ENCODE measurements at regions not wholly inside any gene's neighbourhood (a gene's known extent, or its start where the extent isn't known, plus 50 kb on each side); places are given as distances from the start of the nearest gene placed in this dataset.
A peak's percentile ranks its signal among the peaks of the same experiment; 100 is the strongest.
"Not testable (repeated sequence)": the region's sequence is repeated elsewhere in the genome, so short reads cannot be mapped to it uniquely, and the experiment has no call there.

GRCh38 chr9:63912451-63912850 is 1372.6 kb downstream of the FOXD4L5 start:
- H2AFZ ChIP-seq (ENCODE audit: low read depth, low read length, poor library complexity, severe bottlenecking); H3K79me2 ChIP-seq (ENCODE audit: insufficient read depth, low read length); H4K20me1 ChIP-seq (ENCODE audit: insufficient read depth); H3K4me1 ChIP-seq (ENCODE audit: control insufficient read depth in 1 of 2, insufficient read depth in 2 of 2, low read length in 2 of 2); H3K9me3 ChIP-seq (ENCODE audit: control insufficient read depth in 1 of 2, insufficient read depth in 1 of 2, low read depth in 1 of 2, low read length in 2 of 2); H3K9ac ChIP-seq (ENCODE audit: low read length); H3K4me3 ChIP-seq (replicated peaks in 1 of 2; ENCODE audit: low read depth in 1 of 2, low read length in 2 of 2); H3K27ac ChIP-seq (ENCODE audit: low read depth, low read length); POLR2A ChIA-PET; CTCF ChIA-PET; RAD21 ChIA-PET (ENCODE audit: low non-redundant PET in 1 of 2, low total read pairs in 2 of 2, uncharacterized antibody in 2 of 2, unreplicated experiment in 2 of 2); DNase-seq (ENCODE audit: low read depth, low spot score); ATAC-seq; H3K4me2 ChIP-seq (ENCODE audit: low read length); H3K36me3 ChIP-seq (ENCODE audit: control insufficient read depth in 1 of 2, insufficient read depth in 2 of 2, low read length in 2 of 2); intact Hi-C loops (cut with micrococcal nuclease); H3K9me2 ChIP-seq (ENCODE audit: insufficient read depth); BruUV-seq (replicated peaks): not testable (repeated sequence)
- H3K27me3 ChIP-seq (ENCODE audit: insufficient read depth, low read length), result peaks cover 13% of the 10 kb centered on the region; the same call in 1 of the 2 replicates

GRCh38 chr9:63909076-63909475 is 1375.9 kb downstream of the FOXD4L5 start:
- ATAC-seq; H3K4me1 ChIP-seq (ENCODE audit: control insufficient read depth in 1 of 2, insufficient read depth in 2 of 2, low read length in 2 of 2); H3K4me3 ChIP-seq (replicated peaks in 1 of 2; ENCODE audit: low read depth in 1 of 2, low read length in 2 of 2); RAD21 ChIA-PET (ENCODE audit: low non-redundant PET in 1 of 2, low total read pairs in 2 of 2, uncharacterized antibody in 2 of 2, unreplicated experiment in 2 of 2); DNase-seq (ENCODE audit: low read depth, low spot score); H3K9me2 ChIP-seq (ENCODE audit: insufficient read depth); POLR2A ChIA-PET; CTCF ChIA-PET; H3K27me3 ChIP-seq (ENCODE audit: insufficient read depth, low read length); H3K79me2 ChIP-seq (ENCODE audit: insufficient read depth, low read length); intact Hi-C loops (cut with micrococcal nuclease); H3K9ac ChIP-seq (ENCODE audit: low read length); H3K27ac ChIP-seq (ENCODE audit: low read depth, low read length); BruUV-seq (replicated peaks); H2AFZ ChIP-seq (ENCODE audit: low read depth, low read length, poor library complexity, severe bottlenecking); H3K36me3 ChIP-seq (ENCODE audit: control insufficient read depth in 1 of 2, insufficient read depth in 2 of 2, low read length in 2 of 2); H4K20me1 ChIP-seq (ENCODE audit: insufficient read depth); H3K9me3 ChIP-seq (ENCODE audit: control insufficient read depth in 1 of 2, insufficient read depth in 1 of 2, low read depth in 1 of 2, low read length in 2 of 2); H3K4me2 ChIP-seq (ENCODE audit: low read length): not testable (repeated sequence)

GRCh38 chr9:63899637-63900190 is 1385.3 kb downstream of the FOXD4L5 start:
- H3K79me2 ChIP-seq (ENCODE audit: insufficient read depth, low read length); H2AFZ ChIP-seq (ENCODE audit: low read depth, low read length, poor library complexity, severe bottlenecking); POLR2A ChIA-PET; DNase-seq (ENCODE audit: low read depth, low spot score); H4K20me1 ChIP-seq (ENCODE audit: insufficient read depth); H3K9me2 ChIP-seq (ENCODE audit: insufficient read depth); H3K27me3 ChIP-seq (ENCODE audit: insufficient read depth, low read length); H3K27ac ChIP-seq (ENCODE audit: low read depth, low read length); H3K4me2 ChIP-seq (ENCODE audit: low read length); ATAC-seq; H3K4me3 ChIP-seq (replicated peaks in 1 of 2; ENCODE audit: low read depth in 1 of 2, low read length in 2 of 2); H3K4me1 ChIP-seq (ENCODE audit: control insufficient read depth in 1 of 2, insufficient read depth in 2 of 2, low read length in 2 of 2); intact Hi-C loops (cut with micrococcal nuclease); RAD21 ChIA-PET (ENCODE audit: low non-redundant PET in 1 of 2, low total read pairs in 2 of 2, uncharacterized antibody in 2 of 2, unreplicated experiment in 2 of 2); H3K9me3 ChIP-seq (ENCODE audit: control insufficient read depth in 1 of 2, insufficient read depth in 1 of 2, low read depth in 1 of 2, low read length in 2 of 2); CTCF ChIA-PET; BruUV-seq (replicated peaks); H3K36me3 ChIP-seq (ENCODE audit: control insufficient read depth in 1 of 2, insufficient read depth in 2 of 2, low read length in 2 of 2); H3K9ac ChIP-seq (ENCODE audit: low read length): not testable (repeated sequence)
- TF ChIP-seq CTCF (IDR thresholded peaks at IDR 0.05 in 2 of 3, conservative IDR thresholded peaks at IDR 0.05 in 1 of 3; ENCODE audit: borderline replicate concordance in 1 of 3, insufficient read depth in 1 of 3, low read depth in 2 of 3, low read length in 2 of 3), result peak in 2 of 3 experiments; percentile 30 to 31; a peak in 3 of 6 replicates
